GM19438 (cell line): ENCODE measurements at regions not wholly inside any gene's neighbourhood (a gene's known extent, or its start where the extent isn't known, plus 50 kb on each side); places are given as distances from the start of the nearest gene placed in this dataset.

Experiments used
- ATAC-seq: cut with Tn5 transposase; IDR thresholded peaks from one replicate; pipeline ENCODE4 v1.9.1; 2021; ENCODE audit warnings: low read depth; ENCODE audit not compliant: unreplicated experiment

DNA sequence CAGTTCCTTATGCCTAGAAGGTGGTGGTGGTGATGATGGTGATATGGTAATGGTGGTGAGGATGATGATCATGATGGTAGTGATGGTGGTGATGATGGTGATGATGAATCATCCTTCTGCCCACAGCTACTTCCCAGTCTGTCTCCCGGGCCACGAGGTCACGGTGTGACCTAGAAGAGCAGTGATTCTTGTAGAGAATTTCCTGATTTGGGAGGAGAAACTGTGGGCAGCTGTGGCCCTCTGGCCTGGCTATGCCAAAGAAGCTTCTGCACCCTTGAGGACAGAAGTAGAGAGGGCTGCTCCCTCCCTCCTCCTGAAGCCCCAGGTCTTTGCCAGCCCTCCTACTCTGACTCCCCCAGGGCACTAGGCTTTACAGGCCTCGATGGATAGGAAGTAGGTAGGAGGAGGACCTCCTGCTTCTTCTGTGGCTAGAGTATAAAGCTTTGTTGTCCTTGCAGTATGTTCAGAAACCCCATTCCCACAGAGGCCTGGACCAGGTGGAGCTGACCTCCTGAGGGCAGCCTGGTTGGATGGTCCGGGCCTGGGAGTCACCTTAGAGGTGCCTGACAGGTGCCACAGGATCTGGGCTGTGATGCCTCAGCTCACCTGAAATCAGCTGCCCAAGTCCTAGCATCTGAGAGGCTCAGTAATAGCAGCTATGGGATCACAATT, 57.9 kb upstream of the EPAS1 start:
- no peak for ATAC-seq

DNA sequence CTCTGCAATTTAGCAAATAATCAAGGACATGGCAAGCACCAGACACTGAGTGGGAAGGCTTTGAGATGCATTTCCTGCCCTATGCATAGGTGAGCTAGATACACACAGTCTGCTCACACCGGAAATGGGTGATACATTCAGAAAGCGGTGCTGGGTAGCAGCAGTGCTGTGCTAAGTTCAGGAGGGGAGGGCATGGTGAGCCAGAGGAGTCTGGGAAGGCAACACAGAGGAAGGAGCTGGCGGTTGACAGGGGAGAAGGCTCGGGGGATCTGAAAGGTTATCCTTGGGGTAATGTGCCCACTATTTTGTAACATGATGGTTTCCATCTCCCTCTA, 57.4 kb upstream of the EPAS1 start:
- peak; percentile 88 for ATAC-seq

DNA sequence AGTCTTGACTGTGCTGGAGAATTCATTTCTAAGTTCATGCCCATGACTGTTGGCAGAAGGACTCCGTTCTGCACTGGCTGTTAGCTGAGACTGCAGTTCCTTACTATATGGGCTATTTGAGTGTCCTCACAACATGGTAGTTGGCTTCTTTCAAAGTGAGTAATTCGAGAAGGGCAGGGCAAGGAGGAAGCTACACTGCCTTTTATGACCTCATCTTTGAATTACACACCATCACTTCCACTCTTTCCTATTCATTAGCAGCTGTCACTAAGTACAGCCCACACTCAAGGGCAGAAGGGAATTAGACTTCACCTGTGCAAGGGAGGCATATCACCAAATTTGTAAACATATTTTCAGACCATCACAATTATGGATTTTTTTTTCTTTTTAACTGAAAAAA, 55.9 kb upstream of the EPAS1 start:
- no peak for ATAC-seq

DNA sequence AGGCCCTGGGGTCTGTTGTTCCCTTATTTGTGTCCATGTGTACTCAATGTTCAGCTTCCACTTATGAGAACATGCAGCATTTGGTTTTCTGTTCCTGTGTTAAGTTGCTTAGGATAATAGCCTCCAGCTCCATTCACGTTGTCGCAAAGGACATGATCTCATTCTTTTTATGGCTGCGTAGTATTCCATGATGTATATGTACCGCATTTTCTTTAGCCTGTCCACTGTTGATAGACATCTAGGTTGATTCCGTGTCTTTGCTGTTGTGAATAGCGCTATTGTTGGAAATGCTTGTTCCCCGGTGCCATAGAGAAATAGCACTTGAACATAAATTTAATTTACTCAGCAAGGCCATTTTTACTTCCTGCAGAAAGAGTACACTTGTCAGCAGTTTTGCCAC, 51.3 kb upstream of the EPAS1 start:
- no peak for ATAC-seq

DNA sequence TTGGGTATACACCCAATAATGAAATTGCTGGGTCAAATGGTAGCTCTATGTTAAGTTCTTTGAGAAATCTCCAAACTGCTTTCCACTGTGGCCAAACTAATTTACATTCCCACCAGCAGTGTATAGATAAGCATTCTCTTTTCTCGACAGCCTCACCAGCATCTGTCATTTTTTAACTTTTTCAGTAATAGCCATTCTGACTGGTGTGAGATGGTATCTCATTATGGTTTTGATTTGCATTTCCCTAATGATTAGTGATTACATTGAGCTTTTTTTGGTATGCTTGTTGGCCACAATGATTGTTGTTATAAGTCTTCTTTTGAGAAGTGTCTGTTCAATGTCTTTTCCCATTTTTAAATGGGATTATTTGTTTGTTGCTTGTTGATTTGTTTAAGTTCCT, 50.4 kb upstream of the EPAS1 start:
- no peak for ATAC-seq
